HG03159 (cell line): ENCODE measurements at regions not wholly inside any gene's neighbourhood (a gene's known extent, or its start where the extent isn't known, plus 50 kb on each side); places are given as distances from the start of the nearest gene placed in this dataset.

Experiments
- ATAC-seq: cut with Tn5 transposase; IDR thresholded peaks from one replicate; pipeline ENCODE4 v1.9.1; 2021; ENCODE audit warnings: mild to moderate bottlenecking, moderate library complexity; ENCODE audit not compliant: unreplicated experiment

DNA sequence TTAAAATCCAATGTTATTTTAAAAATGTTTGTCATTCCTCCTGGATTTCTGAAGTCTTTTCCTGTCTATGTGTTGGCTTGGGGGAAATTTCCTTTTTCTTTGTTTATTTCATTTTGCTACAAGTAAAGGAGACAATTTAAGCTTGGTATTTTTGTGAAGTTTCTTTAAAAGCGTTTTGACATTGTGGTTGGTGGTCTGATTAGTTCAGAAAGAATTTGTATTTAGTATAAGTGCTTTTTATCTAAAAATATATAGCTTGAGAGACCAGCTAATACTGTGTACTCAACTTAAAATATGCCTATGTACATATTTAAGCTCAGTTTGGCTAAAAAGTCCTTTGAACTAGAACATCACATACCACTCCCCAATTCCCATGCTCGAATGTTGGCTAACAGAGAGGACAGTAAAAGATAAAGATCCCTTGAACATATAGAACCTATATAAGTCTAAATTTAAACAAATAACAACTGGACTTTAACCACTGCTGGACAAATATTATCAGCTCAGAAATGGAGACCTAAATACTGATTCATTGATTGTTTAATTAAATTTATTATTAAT lies 237.6 kb downstream of the TLE4 start:
- ATAC-seq: no peak

DNA sequence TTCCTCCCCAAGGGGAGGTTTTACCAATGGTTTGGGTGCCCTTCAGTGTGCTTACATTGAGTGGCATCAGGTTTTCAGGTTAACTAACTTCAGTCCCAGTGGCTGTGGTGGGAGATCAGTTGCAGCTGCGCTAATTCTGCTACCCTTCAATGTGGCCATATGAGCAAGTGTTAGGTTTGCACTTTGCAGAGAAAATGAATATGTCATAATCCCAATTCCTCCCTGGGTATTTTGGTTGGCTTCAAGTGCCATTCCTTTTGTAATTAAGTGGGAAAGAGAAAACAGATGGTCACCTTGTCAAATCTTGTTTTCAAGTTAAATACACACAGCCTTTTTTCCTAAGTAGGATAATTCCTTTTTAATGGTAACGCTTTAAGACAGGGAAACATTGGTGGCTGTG lies 236.2 kb downstream of the TLE4 start:
- no peak for ATAC-seq

DNA sequence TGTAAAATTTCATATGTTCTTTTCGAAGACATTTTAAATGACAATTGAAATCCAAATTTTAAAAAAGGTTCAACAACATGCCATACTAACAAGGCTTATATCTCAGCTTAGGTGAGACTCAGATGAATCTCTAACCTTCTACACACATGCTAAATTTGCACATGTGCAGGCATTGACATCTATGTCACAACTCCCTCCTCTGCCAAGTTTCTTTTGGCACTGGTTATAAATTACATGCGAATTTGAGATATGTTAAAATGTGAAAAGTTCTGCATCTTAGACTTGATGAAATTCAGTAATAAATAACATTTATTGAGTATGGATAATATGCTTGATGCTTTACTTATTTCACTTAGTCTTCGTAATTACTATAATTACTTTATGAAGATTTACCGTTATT lies 234.3 kb downstream of the TLE4 start:
- ATAC-seq: no peak

DNA sequence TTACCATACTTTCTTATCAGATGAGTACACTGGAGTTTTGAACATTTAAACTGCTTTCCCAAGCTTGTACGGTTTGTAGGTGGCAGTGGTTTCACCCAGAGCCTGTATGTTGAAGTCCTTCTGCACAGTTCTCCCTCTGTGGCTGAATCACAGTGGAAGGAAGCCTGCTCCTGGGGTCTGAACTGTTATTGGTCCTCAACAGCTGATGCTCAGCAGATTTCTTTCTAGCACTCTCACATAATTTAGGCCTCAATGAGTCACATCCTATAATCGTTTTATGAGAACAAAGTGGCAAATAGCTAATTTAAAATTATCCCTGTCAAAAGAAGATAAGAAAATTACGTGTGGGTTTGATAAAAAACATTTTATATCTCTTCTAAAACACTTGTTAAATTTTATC lies 229.7 kb downstream of the TLE4 start:
- no peak for ATAC-seq

DNA sequence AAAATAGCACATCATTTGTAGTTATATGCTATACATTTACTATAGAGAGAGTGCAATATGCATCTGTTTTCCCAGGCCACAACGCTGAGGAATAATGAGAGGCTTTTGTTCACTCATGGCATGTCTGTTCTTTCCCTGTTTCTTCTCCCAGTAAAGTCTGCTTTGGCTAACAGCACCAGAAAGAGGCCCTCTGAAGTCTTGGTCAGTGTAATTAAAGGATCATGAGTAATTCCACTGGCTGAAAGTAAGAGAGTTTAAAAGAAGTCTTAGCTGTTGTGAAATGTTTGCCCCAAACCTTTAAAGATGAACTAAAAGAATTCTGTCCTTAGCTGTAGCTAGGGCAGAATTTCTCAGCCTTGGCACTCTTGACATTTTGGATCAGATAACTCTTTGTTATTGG lies 228.8 kb downstream of the TLE4 start:
- no peak for ATAC-seq

DNA sequence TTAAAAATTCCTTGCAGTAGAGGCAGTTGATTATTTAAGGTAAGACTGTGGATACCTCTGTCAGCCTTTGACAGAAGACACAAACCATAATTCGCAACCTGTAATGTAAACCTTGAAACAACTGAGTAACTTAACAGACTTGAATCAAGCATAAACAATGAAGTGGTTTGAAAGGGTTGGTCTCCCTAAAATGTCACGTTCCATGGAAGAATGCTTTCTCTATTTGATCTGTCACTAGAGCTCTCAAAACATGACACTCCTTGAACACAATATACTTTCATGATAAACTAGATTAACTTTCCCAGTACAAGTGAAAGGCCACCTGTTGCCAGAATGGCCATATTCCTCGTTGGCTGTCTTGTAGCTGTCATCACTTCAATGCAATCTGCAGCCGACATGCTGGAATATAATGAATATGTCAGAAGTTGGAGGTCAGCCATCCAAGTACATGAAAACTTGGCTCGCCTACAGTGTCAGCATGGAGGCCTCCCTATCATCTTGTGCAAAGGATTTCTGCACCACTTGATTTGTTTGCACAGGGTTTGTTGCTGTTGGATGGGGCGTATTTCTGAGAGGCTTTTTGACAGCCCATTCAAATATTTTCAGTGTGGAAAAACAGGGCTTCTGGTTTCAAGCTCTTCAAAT lies 228.0 kb downstream of the TLE4 start:
- ATAC-seq: no peak

DNA sequence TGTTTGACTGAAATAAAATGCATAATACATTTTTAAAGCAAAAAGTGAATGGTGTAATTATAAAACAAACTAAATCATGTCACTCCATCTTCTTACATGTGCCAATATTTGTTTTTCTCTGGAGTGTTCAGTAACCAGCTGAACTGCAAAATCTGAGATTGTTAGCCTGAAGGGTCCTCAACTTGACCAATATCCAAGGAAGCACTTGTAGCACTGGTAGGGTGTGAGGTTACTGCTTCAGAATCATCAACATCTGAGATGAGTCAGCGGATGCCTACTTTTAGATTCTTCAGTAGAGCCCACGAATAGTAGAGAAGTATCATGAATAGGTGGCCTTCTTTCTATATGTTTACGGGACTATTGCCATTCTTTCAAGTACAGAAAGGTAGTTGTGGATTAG lies 226.7 kb downstream of the TLE4 start:
- ATAC-seq: no peak

DNA sequence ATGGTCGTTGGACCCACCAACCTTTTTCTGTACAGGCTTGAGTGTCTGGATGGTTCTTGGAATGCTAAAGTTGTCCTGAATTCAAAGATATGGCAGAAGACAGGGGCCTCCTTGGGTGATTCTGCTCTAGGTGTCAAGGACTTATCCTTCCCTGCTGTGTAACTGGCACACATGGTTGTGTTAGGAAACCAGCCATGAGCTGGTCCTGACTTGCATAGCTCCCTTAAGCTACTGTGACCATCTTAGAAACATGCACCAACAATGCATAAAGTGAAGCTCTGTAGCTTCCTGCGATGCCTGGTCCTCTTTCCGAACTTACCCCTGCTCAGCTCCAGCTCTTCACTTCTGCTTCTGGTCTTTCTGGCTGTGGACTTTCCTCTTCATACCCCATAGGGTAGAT lies 224.6 kb downstream of the TLE4 start:
- ATAC-seq: no peak

DNA sequence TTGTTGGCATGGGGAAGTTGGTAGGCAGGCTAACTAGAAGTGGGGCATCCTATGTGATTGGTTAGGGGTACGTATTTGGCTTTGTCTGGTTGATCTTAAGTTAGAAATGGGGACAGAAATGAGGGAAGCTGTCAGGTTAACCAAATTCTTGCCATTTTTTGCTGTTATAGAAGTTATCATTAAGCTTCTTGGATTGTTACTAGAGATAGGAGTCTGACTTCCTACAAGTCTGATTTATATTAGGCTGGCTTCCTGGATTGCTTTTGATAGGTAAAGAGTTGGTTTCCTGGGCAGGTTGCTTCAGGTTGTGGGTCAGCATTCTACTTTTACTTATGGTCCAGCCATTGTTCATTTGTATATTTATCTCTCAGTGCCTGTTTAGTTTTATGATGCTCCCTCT lies 216.9 kb downstream of the TLE4 start:
- ATAC-seq: no peak

DNA sequence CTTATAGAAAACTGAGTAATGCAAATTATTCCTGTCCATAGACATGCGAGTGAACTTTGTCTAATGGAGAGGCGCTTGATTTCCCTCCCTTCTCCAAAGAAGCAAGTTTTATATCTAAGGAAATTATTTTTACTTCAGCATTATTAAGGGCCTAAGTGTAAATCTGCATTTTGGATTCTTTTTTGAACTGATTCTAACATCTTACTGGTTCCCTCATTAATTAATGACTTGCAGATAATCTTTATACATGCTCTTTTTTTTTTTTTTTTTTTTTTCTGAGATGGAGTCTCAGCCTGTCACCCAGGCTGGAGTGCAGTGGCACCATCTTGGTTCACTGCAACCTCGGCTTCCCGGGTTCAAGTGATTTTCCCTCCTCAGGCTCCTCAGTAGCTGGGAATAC lies 209.5 kb downstream of the TLE4 start:
- no peak for ATAC-seq

DNA sequence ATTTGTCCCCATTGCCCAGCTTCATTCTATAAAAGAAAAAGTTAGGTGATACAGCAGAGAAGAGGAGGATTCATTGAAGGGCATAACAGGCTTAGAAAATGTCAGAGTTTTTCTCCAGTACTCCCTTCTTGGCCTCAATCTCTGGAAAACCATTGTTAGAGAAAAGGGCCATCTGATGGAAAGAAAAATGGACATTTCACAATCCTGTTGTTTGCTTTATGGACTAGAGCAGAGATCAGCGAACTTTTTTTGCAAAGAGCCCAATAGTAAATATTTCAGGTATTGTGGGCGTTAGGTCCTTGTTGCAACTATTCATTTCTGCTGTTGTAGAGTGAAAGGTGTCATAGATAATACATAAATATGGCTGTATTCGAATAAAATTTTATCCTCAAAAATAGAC lies 208.8 kb downstream of the TLE4 start:
- no peak for ATAC-seq

DNA sequence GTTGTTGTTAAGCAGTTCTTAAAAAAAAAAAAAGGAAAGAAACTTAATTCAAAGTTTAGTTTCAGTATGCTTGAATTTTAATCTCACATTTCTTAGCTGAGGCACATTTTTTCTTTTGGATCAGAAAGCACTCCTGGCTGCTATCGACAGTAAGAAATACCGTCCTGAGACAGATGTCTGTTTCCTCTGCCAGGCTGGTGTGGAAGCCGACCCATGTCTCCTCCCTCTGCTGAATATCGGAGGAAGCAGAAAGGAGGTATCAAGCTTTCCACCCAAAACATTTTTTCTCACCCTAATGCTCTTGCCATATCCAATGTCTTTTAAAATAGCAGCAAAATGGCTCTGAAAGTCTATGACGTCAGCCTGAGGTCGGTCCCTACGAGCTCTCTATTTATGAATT lies 208.1 kb downstream of the TLE4 start:
- no peak for ATAC-seq

DNA sequence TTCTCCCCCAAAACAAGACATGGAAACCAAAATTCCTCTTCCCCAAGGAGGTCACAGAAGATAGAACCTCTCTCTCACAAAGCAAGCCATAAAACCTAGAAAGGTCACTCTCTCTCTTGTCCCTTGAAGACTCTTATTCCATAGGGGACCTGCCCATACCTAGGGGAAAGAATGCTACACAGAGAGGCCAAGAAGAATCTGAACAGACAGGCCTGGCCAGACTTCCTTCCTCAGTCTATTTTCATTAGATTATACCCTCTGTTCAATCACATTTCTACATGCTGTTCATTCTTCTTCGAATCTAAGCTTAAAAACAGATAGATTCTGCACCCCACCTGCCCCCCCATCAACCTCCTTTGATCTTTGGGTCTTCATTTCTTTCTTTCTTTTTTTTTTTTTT lies 206.8 kb downstream of the TLE4 start:
- no peak for ATAC-seq

DNA sequence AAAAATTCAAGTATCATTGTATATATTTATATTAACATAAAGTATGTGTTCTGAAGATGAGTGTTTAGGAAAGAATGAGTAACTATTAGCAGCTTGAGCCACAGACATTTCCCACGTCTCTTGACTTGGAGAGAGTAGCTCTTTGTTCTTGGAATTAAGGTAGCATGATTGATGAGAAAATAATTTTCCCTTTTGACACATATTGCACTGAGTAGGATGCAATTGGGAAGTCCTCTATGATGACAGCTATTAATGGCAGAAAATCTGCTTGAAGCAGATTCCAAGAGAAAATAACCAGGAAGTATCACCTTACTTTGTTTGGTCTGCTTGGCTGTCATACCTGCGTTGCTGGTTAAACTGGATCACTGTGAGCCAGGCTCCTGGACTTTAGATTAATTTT lies 204.8 kb downstream of the TLE4 start:
- no peak for ATAC-seq
